ENCODE measurements at regions not wholly inside any gene's neighbourhood (a gene's known extent, or its start where the extent isn't known, plus 50 kb on each side); places are given as distances from the start of the nearest gene placed in this dataset.
"Not testable (repeated sequence)": the region's sequence is repeated elsewhere in the genome, so short reads cannot be mapped to it uniquely, and the experiment has no call there.

- Mint-ChIP-seq H3K4me1 (no peaks in the 10 kb centered on the region), H3K27me3 (no peaks in the 10 kb centered on the region), H3K27ac (no peak overlapping the region), H3K36me3 (ENCODE audit: low read depth) (no peaks in the 10 kb centered on the region), H3K4me3 (no peak overlapping the region), H3K9me3 (no peaks in the 10 kb centered on the region)
- no peak for DNase-seq
- ChIA-PET POLR2A (no interaction called here), CTCF (no interaction called here)
These were observed 569.1 kb downstream of the TBL1XR1 start for GRCh38 chr3:176628101-176628639.

- Mint-ChIP-seq H3K4me1 (no peaks in the 10 kb centered on the region), H3K9me3 (no peaks in the 10 kb centered on the region), H3K36me3 (ENCODE audit: low read depth) (no peaks in the 10 kb centered on the region), H3K4me3 (no peak overlapping the region), H3K27ac (no peak overlapping the region), H3K27me3 (no peaks in the 10 kb centered on the region)
- CTCF ChIA-PET, result no interaction called here
- POLR2A ChIA-PET, result no interaction called here
- DNase-seq, result no peak
These were observed 573.7 kb downstream of the TBL1XR1 start for GRCh38 chr3:176623468-176624150.

GRCh38 chr3:176619833-176620232 lies 577.4 kb downstream of the TBL1XR1 start:
- no peaks in the 10 kb centered on the region for H3K27me3 Mint-ChIP-seq
- no peak for DNase-seq
- H3K4me1 Mint-ChIP-seq, result no peaks in the 10 kb centered on the region
- CTCF ChIA-PET, result no interaction called here
- H3K9me3 Mint-ChIP-seq, result no peaks in the 10 kb centered on the region
- no peak overlapping the region for H3K27ac Mint-ChIP-seq
- no peaks in the 10 kb centered on the region for H3K36me3 Mint-ChIP-seq (ENCODE audit: low read depth)
- no peak overlapping the region for H3K4me3 Mint-ChIP-seq
- POLR2A ChIA-PET, result no interaction called here

- H3K27me3 Mint-ChIP-seq, result no peaks in the 10 kb centered on the region
- CTCF ChIA-PET, result no interaction called here
These were observed 581.5 kb downstream of the TBL1XR1 start for GRCh38 chr3:176615826-176616225.

GRCh38 chr3:176611703-176612102 lies 585.6 kb downstream of the TBL1XR1 start:
- CTCF ChIA-PET, result no interaction called here
- POLR2A ChIA-PET, result no interaction called here
- Mint-ChIP-seq H3K27ac (no peak overlapping the region), H3K9me3 (peaks cover 6% of the 10 kb centered on the region), H3K36me3 (ENCODE audit: low read depth) (no peaks in the 10 kb centered on the region), H3K4me1 (no peaks in the 10 kb centered on the region), H3K27me3 (no peaks in the 10 kb centered on the region), H3K4me3 (no peak overlapping the region)
- no peak for DNase-seq

More at GRCh38 chr3:176615826-176616225, 581.5 kb downstream of the TBL1XR1 start:
- Mint-ChIP-seq H3K4me1 (no peaks in the 10 kb centered on the region), H3K9me3 (no peaks in the 10 kb centered on the region), H3K4me3 (no peak overlapping the region), H3K36me3 (ENCODE audit: low read depth) (no peaks in the 10 kb centered on the region), H3K27ac (no peak overlapping the region)
- no peak for DNase-seq
- POLR2A ChIA-PET, result no interaction called here

- ChIA-PET POLR2A (no interaction called here), CTCF (no interaction called here)
- Mint-ChIP-seq H3K27me3 (no peaks in the 10 kb centered on the region), H3K27ac (no peak overlapping the region), H3K9me3 (peaks cover 14% of the 10 kb centered on the region), H3K4me3 (no peak overlapping the region), H3K36me3 (ENCODE audit: low read depth) (no peaks in the 10 kb centered on the region), H3K4me1 (no peaks in the 10 kb centered on the region)
- DNase-seq, result no peak
These were observed 587.9 kb downstream of the TBL1XR1 start for GRCh38 chr3:176609361-176609760.

GRCh38 chr3:176605553-176605952 lies 591.7 kb downstream of the TBL1XR1 start:
- H3K9me3 Mint-ChIP-seq, result peaks cover 14% of the 10 kb centered on the region
- H3K4me1 Mint-ChIP-seq; H3K4me3 Mint-ChIP-seq; CTCF ChIA-PET; H3K27me3 Mint-ChIP-seq; H3K36me3 Mint-ChIP-seq (ENCODE audit: low read depth); DNase-seq; POLR2A ChIA-PET; H3K27ac Mint-ChIP-seq: not testable (repeated sequence)

GRCh38 chr3:176595307-176595706 lies 602.0 kb downstream of the TBL1XR1 start:
- no peak for DNase-seq
- no peak overlapping the region for H3K27ac Mint-ChIP-seq
- CTCF ChIA-PET, result no interaction called here
- H3K4me1 Mint-ChIP-seq, result no peaks in the 10 kb centered on the region
- H3K9me3 Mint-ChIP-seq, result no peaks in the 10 kb centered on the region
- H3K27me3 Mint-ChIP-seq, result no peaks in the 10 kb centered on the region
- no peak overlapping the region for H3K4me3 Mint-ChIP-seq
- H3K36me3 Mint-ChIP-seq (ENCODE audit: low read depth), result no peaks in the 10 kb centered on the region
- POLR2A ChIA-PET, result no interaction called here

GRCh38 chr3:176590722-176591121 lies 606.6 kb downstream of the TBL1XR1 start:
- Mint-ChIP-seq H3K27me3 (no peaks in the 10 kb centered on the region), H3K4me1 (no peaks in the 10 kb centered on the region), H3K9me3 (no peaks in the 10 kb centered on the region), H3K36me3 (ENCODE audit: low read depth) (no peaks in the 10 kb centered on the region), H3K4me3 (no peak overlapping the region), H3K27ac (no peak overlapping the region)
- CTCF ChIA-PET, result no interaction called here
- POLR2A ChIA-PET, result no interaction called here
- no peak for DNase-seq

GRCh38 chr3:176587089-176587488 lies 610.2 kb downstream of the TBL1XR1 start:
- CTCF ChIA-PET, result no interaction called here
- Mint-ChIP-seq H3K4me1 (no peaks in the 10 kb centered on the region), H3K27ac (no peak overlapping the region), H3K27me3 (no peaks in the 10 kb centered on the region), H3K36me3 (ENCODE audit: low read depth) (no peaks in the 10 kb centered on the region), H3K9me3 (no peaks in the 10 kb centered on the region), H3K4me3 (no peak overlapping the region)
- POLR2A ChIA-PET, result no interaction called here
- no peak for DNase-seq

GRCh38 chr3:176584413-176585176 lies 612.7 kb downstream of the TBL1XR1 start:
- Mint-ChIP-seq H3K27ac (no peak overlapping the region), H3K9me3 (no peaks in the 10 kb centered on the region), H3K4me1 (no peaks in the 10 kb centered on the region), H3K27me3 (no peaks in the 10 kb centered on the region), H3K4me3 (no peak overlapping the region), H3K36me3 (ENCODE audit: low read depth) (no peaks in the 10 kb centered on the region)
- POLR2A ChIA-PET, result no interaction called here
- no peak for DNase-seq
- CTCF ChIA-PET, result no interaction called here

- no peaks in the 10 kb centered on the region for H3K9me3 Mint-ChIP-seq
- H3K36me3 Mint-ChIP-seq (ENCODE audit: low read depth), result no peaks in the 10 kb centered on the region
- H3K27ac Mint-ChIP-seq, result no peak overlapping the region
- no peak for DNase-seq
- ChIA-PET POLR2A (no interaction called here), CTCF (no interaction called here)
- H3K4me3 Mint-ChIP-seq, result no peak overlapping the region
- H3K27me3 Mint-ChIP-seq, result no peaks in the 10 kb centered on the region
- no peaks in the 10 kb centered on the region for H3K4me1 Mint-ChIP-seq
These were observed 613.3 kb downstream of the TBL1XR1 start for GRCh38 chr3:176583956-176584355.

- H3K27me3 Mint-ChIP-seq, result no peaks in the 10 kb centered on the region
- peaks cover 2% of the 10 kb centered on the region for H3K9me3 Mint-ChIP-seq
- ChIA-PET CTCF (no interaction called here), POLR2A (no interaction called here)
- no peak for DNase-seq
- no peaks in the 10 kb centered on the region for H3K36me3 Mint-ChIP-seq (ENCODE audit: low read depth)
- no peak overlapping the region for H3K4me3 Mint-ChIP-seq
- H3K27ac Mint-ChIP-seq, result no peak overlapping the region
- no peaks in the 10 kb centered on the region for H3K4me1 Mint-ChIP-seq
These were observed 615.7 kb downstream of the TBL1XR1 start for GRCh38 chr3:176581589-176581988.

- CTCF ChIA-PET, result no interaction called here
- H3K4me1 Mint-ChIP-seq, result no peaks in the 10 kb centered on the region
- H3K9me3 Mint-ChIP-seq, result peaks cover 2% of the 10 kb centered on the region
- H3K27me3 Mint-ChIP-seq, result no peaks in the 10 kb centered on the region
- POLR2A ChIA-PET, result no interaction called here
- H3K36me3 Mint-ChIP-seq (ENCODE audit: low read depth), result no peaks in the 10 kb centered on the region
- no peak overlapping the region for H3K27ac Mint-ChIP-seq
- DNase-seq, result no peak
- no peak overlapping the region for H3K4me3 Mint-ChIP-seq
These were observed 617.5 kb downstream of the TBL1XR1 start for GRCh38 chr3:176579711-176580185.

Data from activated CD4-positive, alpha-beta memory T cell treated with anti-CD3 and anti-CD28 coated beads, Interleukin-2, amount 10 ng/mL, durations not matched to agents 7 days and 5 days (primary cell).